Heart left ventricle (tissue), 13 donors: ENCODE measurements at regions not wholly inside any gene's neighbourhood (a gene's known extent, or its start where the extent isn't known, plus 50 kb on each side); places are given as distances from the start of the nearest gene placed in this dataset.

ENCODE experiments used
- POLR2A ChIP-seq, 2 donors: fragments of 450-650 bp; IDR thresholded peaks; one replicate each; pipeline ENCODE4 v1.6.1; 2017; ENCODE audit warnings: antibody characterized with exemption in 2 of 2, mild to moderate bottlenecking in 2 of 2, moderate library complexity in 2 of 2
- TF ChIP-seq, protein P1 (sequence below), 12 donors: fragments of 200-600 bp; sonication (generic) in 4 of 12; IDR thresholded peaks; one replicate each; pipeline versions ENCODE4 v1.5.0 to v1.8.0; 2018 to 2022; ENCODE audit warnings: antibody characterized with exemption in 12 of 12, mild to moderate bottlenecking in 5 of 12
- donor health status: ischemic (EF 13 %, LVEDD 7.1; RV severe dilation, severe dysfunction).
- donor health status: DM: no; HTN: yes; CAD: no.
- donor health status: DM: no; HTN: no; CAD: no.
- donor health status: ischemic (EF 25% LVEDD 6.9; RV normal size, moderate dysfunction).
- donor health status: ischemic (EF 25% LVEDD 5.7; RV mildly dilated, moderate dysfunction).
- donor health status: ischemic (EF 35%, LVEDD 5.7; RV mildly dilated, moderate dysfunction).
- donor health status: nonischemic (EF 11% LVEDD 7.7; RV severe dilation, severe dysfunction).
- donor health status: DM: yes; HTN: yes; CAD: no.
- donor health status: PGD.
- donor health status: ischemic (EF 29% LVEDD 5.4; RV normal size, mild dysfunction).
- donor health status: nonischemic (EF 23%, LVEDD 6.1; RV moderate dilation, normal function).

DNA sequence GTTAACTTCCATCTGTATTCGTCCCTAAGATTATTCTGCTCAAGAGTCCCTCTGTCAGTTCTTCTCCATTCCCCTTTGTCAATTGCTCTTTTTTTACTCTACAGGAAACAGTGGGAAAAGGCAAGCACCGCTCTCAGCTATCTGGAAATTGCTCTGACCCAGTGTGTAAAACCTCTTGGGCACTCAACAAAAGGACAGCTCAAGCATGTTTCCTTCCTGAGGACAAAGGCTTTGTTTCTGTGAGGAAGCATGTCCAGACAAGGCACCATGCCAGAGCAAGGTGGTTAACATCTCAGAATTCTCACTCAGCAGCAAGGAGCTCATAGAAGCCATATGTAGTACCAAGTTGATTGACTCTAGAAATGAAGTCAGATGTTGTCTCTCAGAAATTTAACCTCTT lies 735.6 kb downstream of the TSN start:
- TF ChIP-seq, protein P1, sequence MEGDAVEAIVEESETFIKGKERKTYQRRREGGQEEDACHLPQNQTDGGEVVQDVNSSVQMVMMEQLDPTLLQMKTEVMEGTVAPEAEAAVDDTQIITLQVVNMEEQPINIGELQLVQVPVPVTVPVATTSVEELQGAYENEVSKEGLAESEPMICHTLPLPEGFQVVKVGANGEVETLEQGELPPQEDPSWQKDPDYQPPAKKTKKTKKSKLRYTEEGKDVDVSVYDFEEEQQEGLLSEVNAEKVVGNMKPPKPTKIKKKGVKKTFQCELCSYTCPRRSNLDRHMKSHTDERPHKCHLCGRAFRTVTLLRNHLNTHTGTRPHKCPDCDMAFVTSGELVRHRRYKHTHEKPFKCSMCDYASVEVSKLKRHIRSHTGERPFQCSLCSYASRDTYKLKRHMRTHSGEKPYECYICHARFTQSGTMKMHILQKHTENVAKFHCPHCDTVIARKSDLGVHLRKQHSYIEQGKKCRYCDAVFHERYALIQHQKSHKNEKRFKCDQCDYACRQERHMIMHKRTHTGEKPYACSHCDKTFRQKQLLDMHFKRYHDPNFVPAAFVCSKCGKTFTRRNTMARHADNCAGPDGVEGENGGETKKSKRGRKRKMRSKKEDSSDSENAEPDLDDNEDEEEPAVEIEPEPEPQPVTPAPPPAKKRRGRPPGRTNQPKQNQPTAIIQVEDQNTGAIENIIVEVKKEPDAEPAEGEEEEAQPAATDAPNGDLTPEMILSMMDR (IDR thresholded peaks at IDR 0.05), result no peak
- no peak for TF ChIP-seq POLR2A (IDR thresholded peaks at IDR 0.05)
